KMS-11 (cell line): ENCODE measurements at regions not wholly inside any gene's neighbourhood (a gene's known extent, or its start where the extent isn't known, plus 50 kb on each side); places are given as distances from the start of the nearest gene placed in this dataset.

Source experiments
- H2AFZ ChIP-seq: fragments of 200-600 bp; sonication (generic); 2 replicates; pipeline ENCODE4 v1.6.1; 2016; ENCODE audit warnings: antibody characterized with exemption, mixed run types, low read depth
- H3K27ac ChIP-seq: fragments of 200-600 bp; sonication (generic); 2 replicates; pipeline ENCODE4 v1.6.1; 2016; ENCODE audit warnings: mild to moderate bottlenecking, mixed run types
- H3K27me3 ChIP-seq: fragments of 200-600 bp; sonication (generic); 2 replicates; pipeline ENCODE4 v1.6.1; 2017; ENCODE audit warnings: mild to moderate bottlenecking, low read depth, mixed run types, moderate library complexity; ENCODE audit not compliant: insufficient read depth
- H3K36me3 ChIP-seq: fragments of 200-600 bp; sonication (generic); 2 replicates; pipeline ENCODE4 v1.6.1; 2017; ENCODE audit warnings: mild to moderate bottlenecking, mixed run types; ENCODE audit not compliant: insufficient read depth
- H3K4me1 ChIP-seq: fragments of 200-600 bp; sonication (generic); 2 replicates; pipeline ENCODE4 v1.6.1; 2016; ENCODE audit warnings: mild to moderate bottlenecking, low read depth, mixed run types; ENCODE audit not compliant: poor library complexity, severe bottlenecking
- H3K4me2 ChIP-seq: fragments of 200-600 bp; sonication (generic); 2 replicates; pipeline ENCODE4 v1.7.0; 2016; ENCODE audit warnings: mild to moderate bottlenecking, mixed run types
- H3K4me3 ChIP-seq: fragments of 200-600 bp; sonication (generic); IDR thresholded peaks from 2 replicates; pipeline ENCODE4 v1.6.1; 2017; ENCODE audit warnings: low read depth, low read length, mixed read lengths; ENCODE audit not compliant: insufficient read depth
- H3K79me2 ChIP-seq: fragments of 200-600 bp; sonication (generic); 2 replicates; pipeline ENCODE4 v1.6.1; 2016; ENCODE audit warnings: low read depth, mixed run types; ENCODE audit not compliant: insufficient read depth
- H3K9ac ChIP-seq: fragments of 200-600 bp; sonication (generic); 2 replicates; pipeline ENCODE4 v1.6.1; 2016; ENCODE audit warnings: mild to moderate bottlenecking, mixed run types
- H4K20me1 ChIP-seq: fragments of 200-600 bp; sonication (generic); 2 replicates; pipeline ENCODE4 v1.6.1; 2016; ENCODE audit warnings: mild to moderate bottlenecking, mixed run types; ENCODE audit not compliant: insufficient read depth
- TF ChIP-seq, protein P1 (sequence below): fragments of 200-600 bp; sonication (generic); conservative IDR thresholded peaks from 2 replicates; pipeline ENCODE4 v1.6.1; 2017; ENCODE audit warnings: low read depth, mild to moderate bottlenecking, antibody characterized with exemption, low read length, moderate library complexity, mixed read lengths

DNA sequence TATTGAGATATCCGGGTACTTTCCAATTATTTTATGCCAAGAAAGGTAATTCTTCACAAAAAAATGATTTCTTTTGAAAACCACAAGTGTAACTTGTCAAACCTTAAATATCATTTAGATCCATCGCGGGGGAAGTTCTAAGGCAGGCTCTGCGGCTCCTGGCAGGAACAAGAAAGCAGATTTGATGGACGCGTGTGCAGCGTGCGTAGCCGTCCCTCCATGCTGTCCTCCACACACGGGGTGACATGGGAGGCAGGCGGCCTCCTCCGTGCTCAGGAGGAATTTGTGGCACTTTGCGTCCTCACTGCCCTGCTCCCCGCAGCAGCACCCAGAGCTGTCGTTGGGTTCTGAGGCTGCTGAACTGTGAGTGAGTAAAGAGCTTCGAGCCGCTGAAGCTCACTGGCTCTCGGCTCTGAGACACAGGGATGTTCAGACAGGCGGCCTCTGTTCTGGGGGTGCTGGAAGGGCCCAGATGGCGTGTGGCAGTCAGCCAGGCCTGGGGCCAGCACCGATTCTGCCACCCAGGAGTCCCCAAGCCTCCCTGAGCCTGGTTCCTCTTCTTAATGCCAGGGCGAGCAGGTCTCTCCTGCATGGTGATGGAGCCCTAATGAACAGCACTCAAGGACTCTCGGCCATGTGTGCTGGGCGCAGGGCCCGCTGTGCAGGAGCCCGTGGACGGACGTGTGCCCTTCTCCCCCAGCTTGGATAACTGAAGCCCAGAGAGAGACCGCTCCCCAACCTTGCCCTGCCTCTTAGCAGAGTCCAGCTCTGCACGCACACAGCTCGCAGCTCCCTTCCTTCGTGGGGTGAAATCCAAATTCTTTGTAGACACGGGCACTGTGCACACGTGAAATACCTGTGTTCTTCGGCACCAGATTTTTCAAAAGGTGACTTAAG lies 185.4 kb upstream of the SHH start:
- no peak overlapping the region for H2AFZ ChIP-seq
- no peak overlapping the region for H3K9ac ChIP-seq
- no peaks in the 10 kb centered on the region for H3K36me3 ChIP-seq
- no peaks in the 10 kb centered on the region for H4K20me1 ChIP-seq
- no peak overlapping the region for H3K4me2 ChIP-seq
- no peak overlapping the region for H3K4me3 ChIP-seq
- no peak overlapping the region for H3K27ac ChIP-seq
- no peaks in the 10 kb centered on the region for H3K79me2 ChIP-seq
- TF ChIP-seq, protein P1, sequence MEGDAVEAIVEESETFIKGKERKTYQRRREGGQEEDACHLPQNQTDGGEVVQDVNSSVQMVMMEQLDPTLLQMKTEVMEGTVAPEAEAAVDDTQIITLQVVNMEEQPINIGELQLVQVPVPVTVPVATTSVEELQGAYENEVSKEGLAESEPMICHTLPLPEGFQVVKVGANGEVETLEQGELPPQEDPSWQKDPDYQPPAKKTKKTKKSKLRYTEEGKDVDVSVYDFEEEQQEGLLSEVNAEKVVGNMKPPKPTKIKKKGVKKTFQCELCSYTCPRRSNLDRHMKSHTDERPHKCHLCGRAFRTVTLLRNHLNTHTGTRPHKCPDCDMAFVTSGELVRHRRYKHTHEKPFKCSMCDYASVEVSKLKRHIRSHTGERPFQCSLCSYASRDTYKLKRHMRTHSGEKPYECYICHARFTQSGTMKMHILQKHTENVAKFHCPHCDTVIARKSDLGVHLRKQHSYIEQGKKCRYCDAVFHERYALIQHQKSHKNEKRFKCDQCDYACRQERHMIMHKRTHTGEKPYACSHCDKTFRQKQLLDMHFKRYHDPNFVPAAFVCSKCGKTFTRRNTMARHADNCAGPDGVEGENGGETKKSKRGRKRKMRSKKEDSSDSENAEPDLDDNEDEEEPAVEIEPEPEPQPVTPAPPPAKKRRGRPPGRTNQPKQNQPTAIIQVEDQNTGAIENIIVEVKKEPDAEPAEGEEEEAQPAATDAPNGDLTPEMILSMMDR, result no peak
- H3K4me1 ChIP-seq, result no peaks in the 10 kb centered on the region
- no peaks in the 10 kb centered on the region; the same call in 1 of the 2 replicates for H3K27me3 ChIP-seq

GRCh38 chr7:155996718-155997280 lies 184.5 kb upstream of the SHH start:
- no peak overlapping the region for H2AFZ ChIP-seq
- H3K79me2 ChIP-seq, result no peaks in the 10 kb centered on the region
- H3K4me1 ChIP-seq, result no peaks in the 10 kb centered on the region
- no peaks in the 10 kb centered on the region for H3K36me3 ChIP-seq
- no peaks in the 10 kb centered on the region; the same call in 1 of the 2 replicates for H3K27me3 ChIP-seq
- H3K4me3 ChIP-seq, result no peak overlapping the region
- no peaks in the 10 kb centered on the region for H4K20me1 ChIP-seq
- H3K4me2 ChIP-seq, result no peak overlapping the region
- H3K27ac ChIP-seq, result no peak overlapping the region
- H3K9ac ChIP-seq, result no peak overlapping the region
- TF ChIP-seq, protein P1, result no peak

- H4K20me1 ChIP-seq, result no peaks in the 10 kb centered on the region
- H3K79me2 ChIP-seq, result no peaks in the 10 kb centered on the region
- H3K36me3 ChIP-seq, result no peaks in the 10 kb centered on the region
- no peak overlapping the region for H3K4me3 ChIP-seq
- no peak overlapping the region for H3K27ac ChIP-seq
- H3K27me3 ChIP-seq, result no peaks in the 10 kb centered on the region; the same call in 1 of the 2 replicates
- H3K9ac ChIP-seq, result no peak overlapping the region
- TF ChIP-seq, protein P1, result no peak
- no peaks in the 10 kb centered on the region for H3K4me1 ChIP-seq
- no peak overlapping the region for H2AFZ ChIP-seq
- no peak overlapping the region for H3K4me2 ChIP-seq
These were observed 182.9 kb upstream of the SHH start for GRCh38 chr7:155995183-155995612.

GRCh38 chr7:155994279-155994811 lies 182.1 kb upstream of the SHH start:
- H3K27me3 ChIP-seq, result no peaks in the 10 kb centered on the region; the same call in 1 of the 2 replicates
- H3K4me3 ChIP-seq, result no peak overlapping the region
- H3K4me2 ChIP-seq, result no peak overlapping the region
- no peaks in the 10 kb centered on the region for H3K36me3 ChIP-seq
- no peak overlapping the region for H2AFZ ChIP-seq
- H3K79me2 ChIP-seq, result no peaks in the 10 kb centered on the region
- H4K20me1 ChIP-seq, result no peaks in the 10 kb centered on the region
- no peaks in the 10 kb centered on the region for H3K4me1 ChIP-seq
- TF ChIP-seq, protein P1, result no peak
- H3K27ac ChIP-seq, result no peak overlapping the region
- H3K9ac ChIP-seq, result no peak overlapping the region
